ENCODE measurements at regions not wholly inside any gene's neighbourhood (a gene's known extent, or its start where the extent isn't known, plus 50 kb on each side); places are given as distances from the start of the nearest gene placed in this dataset.

- TF ChIP-seq MAF1 (CRISPR knock-in tag; IDR thresholded peaks at IDR 0.05; ENCODE audit: borderline replicate concordance): no peak
- no peak for TF ChIP-seq ATRX (CRISPR knock-in tag; IDR thresholded peaks at IDR 0.05; ENCODE audit: borderline replicate concordance)
- no peak for TF ChIP-seq EZH2 (conservative IDR thresholded peaks at IDR 0.05; ENCODE audit: low read depth, low read length)
- no peak for TF ChIP-seq RBM22 (optimal IDR thresholded peaks at IDR 0.05; ENCODE audit: low read length)
- TF ChIP-seq NR2F2 (IDR thresholded peaks at IDR 0.05; ENCODE audit: borderline replicate concordance, low read depth): no peak
- TF ChIP-seq ZXDC (CRISPR knock-in tag; IDR thresholded peaks at IDR 0.05): no peak
- no peak for TF ChIP-seq MXI1 (IDR thresholded peaks at IDR 0.05; ENCODE audit: borderline replicate concordance, low read depth, low read length)
- no peak for TF ChIP-seq MAZ (IDR thresholded peaks at IDR 0.05; ENCODE audit: borderline replicate concordance, low read depth, low read length)
- TF ChIP-seq MAZ (CRISPR knock-in tag; IDR thresholded peaks at IDR 0.05; ENCODE audit: low read depth): no peak
- no peak for TF ChIP-seq KAT2B (IDR thresholded peaks at IDR 0.05; ENCODE audit: borderline replicate concordance, low read depth, low read length)
- no peak overlapping the region for H3K27ac ChIP-seq (ENCODE audit: extremely low read length, insufficient read depth, low read length)
- ChIA-PET CTCF (ENCODE audit: low intra/inter-chr PET ratio, low total read pairs) (no interaction called here), POLR2A (no interaction called here)
- WGBS (ENCODE audit: low lambda C conversion rate): 63% methylated on average over 6 of the region's 6 CpGs
- in situ Hi-C loops (cut with HindIII; ENCODE audit: extremely low pct_ligation_motif_present, low pct_unique_long_range_greater_than_20kb) (no loop called here), intact Hi-C loops (cut with micrococcal nuclease; ENCODE audit: unreplicated experiment) (no loop called here)
- H3K79me2 ChIP-seq (ENCODE audit: insufficient read depth, low read length): no peaks in the 10 kb centered on the region
- H3K9ac ChIP-seq (ENCODE audit: insufficient read depth, low read depth, low read length): no peak overlapping the region
- DNase-seq (ENCODE audit: low spot score) (no peak), FAIRE-seq (no peak), ATAC-seq (no peak)
- H3K36me3 ChIP-seq (replicated peaks in 1 of 2; ENCODE audit: control insufficient read depth in 1 of 2, insufficient read depth in 2 of 2, low read length in 2 of 2): no peaks in the 10 kb centered on the region
- H3K27me3 ChIP-seq (ENCODE audit: control insufficient read depth in 1 of 2, insufficient read depth in 2 of 2, low read length in 2 of 2): no peaks in the 10 kb centered on the region
- no peak overlapping the region for H3K4me2 ChIP-seq (ENCODE audit: low read depth, low read length)
- BruUV-seq (replicated peaks): no TSS peak
- peaks cover 86% of the 10 kb centered on the region for H3K9me3 ChIP-seq (ENCODE audit: low read length)
- H2AFZ ChIP-seq (ENCODE audit: low read length): no peak overlapping the region
- H4K20me1 ChIP-seq (ENCODE audit: insufficient read depth, low read length): no peaks in the 10 kb centered on the region
- H3K4me3 ChIP-seq (replicated peaks in 1 of 3; ENCODE audit: insufficient read depth in 1 of 3, low read depth in 2 of 3, low read length in 3 of 3): no peak overlapping the region
- H3K4me1 ChIP-seq (ENCODE audit: insufficient read depth, low read length): no peaks in the 10 kb centered on the region
These were observed 543.9 kb upstream of the ADGRL4 start for GRCh38 chr1:79550402-79550801.

All from HepG2 (cell line).